SIG-M5 (cell line): ENCODE measurements at regions not wholly inside any gene's neighbourhood (a gene's known extent, or its start where the extent isn't known, plus 50 kb on each side); places are given as distances from the start of the nearest gene placed in this dataset.

Source experiments
- DNase-seq: peaks from one replicate; lab custom pipeline; 2025; lab: John Stamatoyannopoulos, UW

GRCh38 chr3:135310317-135310716, 515.3 kb downstream of the EPHB1 start:
- DNase-seq = no peak

DNA sequence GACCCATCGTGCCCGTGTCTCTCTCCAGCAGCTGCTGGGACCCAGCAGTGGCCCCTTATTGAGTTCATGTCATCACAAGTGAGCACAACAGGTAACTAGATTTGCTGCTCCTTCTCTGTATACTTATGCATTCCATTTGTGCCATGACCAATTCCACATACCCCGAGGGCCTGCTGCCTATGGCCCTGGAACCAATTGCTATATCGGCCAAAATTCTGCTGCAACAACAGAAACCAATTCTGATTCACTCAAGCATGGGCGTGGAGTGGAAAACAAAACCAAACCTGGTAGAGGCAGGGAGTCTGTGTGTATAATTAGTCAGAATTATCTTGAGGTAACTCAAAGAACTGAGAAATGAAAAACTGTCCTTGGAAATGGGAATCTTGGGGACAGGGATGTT, 516.6 kb downstream of the EPHB1 start:
- DNase-seq = no peak

- DNase-seq = no peak
Measured at GRCh38 chr3:135314237-135314636, 519.2 kb downstream of the EPHB1 start.

DNA sequence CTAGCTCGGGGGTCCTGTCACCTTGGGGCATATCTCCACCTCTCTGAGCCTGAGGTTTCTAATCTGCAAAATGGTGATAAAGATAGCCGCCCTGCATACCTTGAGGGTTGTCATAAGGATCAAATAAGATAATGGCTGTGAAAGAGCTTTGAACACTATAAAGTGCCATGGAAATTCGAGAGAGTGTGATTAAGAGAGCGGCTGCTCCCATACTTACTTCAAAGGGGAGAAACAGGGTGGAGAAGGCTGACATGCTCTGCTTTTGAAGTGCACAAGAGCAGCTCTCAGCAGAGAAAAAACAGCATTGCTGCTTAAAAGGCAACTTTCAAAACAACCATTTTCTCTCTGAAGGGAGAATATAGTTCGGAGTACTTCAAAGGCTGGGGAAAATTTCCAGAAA, 529.2 kb downstream of the EPHB1 start:
- no peak for DNase-seq

DNA sequence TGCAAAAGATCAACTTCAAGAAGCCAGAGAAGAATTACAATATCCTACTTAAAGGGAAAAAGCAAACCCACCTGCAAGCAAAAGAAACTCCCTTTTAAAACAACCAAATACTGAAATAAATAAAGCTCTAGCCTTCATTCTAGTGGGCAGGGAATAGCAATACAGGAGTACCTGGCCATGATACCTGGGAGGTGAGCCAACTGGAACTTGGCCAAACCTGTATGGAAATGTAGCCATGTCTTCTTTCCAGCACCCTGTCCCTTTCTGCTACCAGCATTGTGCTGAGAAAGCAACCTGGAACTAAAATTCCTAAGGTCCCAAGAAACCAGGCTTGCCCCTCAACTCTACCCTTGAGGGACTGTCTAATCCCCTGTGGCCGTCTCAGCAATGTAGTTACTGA, 530.0 kb downstream of the EPHB1 start:
- no peak for DNase-seq

DNA sequence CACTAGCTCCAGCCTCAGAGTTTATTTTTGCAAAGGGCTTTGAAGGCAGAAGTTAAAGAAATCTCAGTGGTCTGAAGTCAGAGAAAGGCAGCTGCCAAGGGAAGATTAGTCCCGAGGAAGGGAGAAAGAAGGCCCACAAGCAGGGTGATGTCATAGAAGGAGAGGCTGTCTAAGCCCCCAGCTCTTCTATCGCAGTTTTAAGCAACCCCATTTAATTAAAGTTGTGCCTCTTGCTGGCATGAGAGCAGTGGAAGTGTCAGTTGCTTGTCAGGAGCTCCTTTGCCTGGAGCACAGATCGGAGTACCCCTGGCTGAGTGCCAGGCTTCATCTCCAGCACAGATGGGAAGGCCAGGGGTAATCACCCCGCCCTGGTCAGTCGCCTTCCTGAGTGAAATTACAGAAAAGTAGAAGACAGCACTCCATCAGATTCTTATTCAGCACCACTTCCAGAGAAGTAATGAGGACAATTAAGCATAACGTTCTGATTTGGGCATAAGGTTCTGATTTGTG, 530.7 kb downstream of the EPHB1 start:
- no peak for DNase-seq

GRCh38 chr3:135326851-135327250, 531.8 kb downstream of the EPHB1 start:
- DNase-seq = no peak

GRCh38 chr3:135328036-135328435, 533.0 kb downstream of the EPHB1 start:
- no peak for DNase-seq

DNA sequence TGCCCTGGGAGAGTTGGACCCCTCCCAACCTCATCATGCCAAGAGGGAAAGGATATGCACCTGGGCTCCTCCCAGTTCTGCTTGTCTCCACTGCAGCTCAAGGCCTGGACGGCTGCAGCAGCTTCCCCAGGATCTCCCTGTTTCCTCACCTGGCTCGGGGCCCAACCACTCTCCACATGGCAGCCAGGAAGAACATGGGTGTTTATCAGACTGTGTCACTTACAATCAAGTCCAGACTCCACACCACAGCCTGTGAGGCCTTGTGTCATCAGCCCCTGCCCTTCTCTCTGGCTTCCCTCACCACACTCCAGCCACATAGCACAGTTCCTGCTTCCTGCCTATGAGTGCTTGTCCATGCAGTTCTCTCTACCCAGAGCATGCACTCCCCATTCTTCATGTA, 534.4 kb downstream of the EPHB1 start:
- DNase-seq = no peak

DNA sequence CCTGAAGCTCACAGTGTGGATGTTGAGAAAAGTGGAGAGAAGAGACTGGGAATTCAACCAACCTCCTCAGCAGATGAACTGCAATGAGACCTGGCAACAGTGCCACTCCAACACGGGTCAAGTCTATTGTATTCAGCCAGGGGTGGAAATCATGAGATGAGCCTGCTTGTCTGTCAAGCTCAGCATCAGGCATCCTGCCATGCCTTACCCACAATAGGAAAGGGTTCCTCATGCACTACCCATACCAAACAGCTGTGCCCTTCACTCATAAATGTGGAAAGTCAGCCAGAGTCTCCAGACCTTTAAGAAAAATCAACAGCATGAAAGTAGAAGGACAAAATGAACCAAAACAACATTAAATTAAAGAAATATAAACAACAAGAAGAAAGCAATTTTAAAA, 542.1 kb downstream of the EPHB1 start:
- DNase-seq = no peak

DNA sequence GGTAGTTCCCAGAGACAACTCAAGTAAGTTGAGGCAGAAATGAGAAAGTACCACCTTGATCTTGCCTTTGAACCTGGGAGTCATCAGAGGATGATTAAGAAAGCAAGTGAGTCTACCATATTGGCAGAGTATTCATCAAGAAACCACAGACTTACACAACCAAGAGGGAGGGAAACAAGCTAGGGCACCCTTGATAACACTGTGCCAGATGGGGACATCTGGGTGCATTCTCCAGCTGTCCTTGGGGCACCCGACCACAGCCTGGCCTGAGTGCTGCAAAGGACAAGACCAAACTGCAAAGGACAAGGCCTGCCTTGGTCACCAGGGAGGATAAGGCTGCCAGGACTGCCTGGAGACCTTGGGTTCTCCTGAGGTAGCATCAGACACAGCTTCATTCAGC, 553.6 kb downstream of the EPHB1 start:
- DNase-seq = no peak

DNA sequence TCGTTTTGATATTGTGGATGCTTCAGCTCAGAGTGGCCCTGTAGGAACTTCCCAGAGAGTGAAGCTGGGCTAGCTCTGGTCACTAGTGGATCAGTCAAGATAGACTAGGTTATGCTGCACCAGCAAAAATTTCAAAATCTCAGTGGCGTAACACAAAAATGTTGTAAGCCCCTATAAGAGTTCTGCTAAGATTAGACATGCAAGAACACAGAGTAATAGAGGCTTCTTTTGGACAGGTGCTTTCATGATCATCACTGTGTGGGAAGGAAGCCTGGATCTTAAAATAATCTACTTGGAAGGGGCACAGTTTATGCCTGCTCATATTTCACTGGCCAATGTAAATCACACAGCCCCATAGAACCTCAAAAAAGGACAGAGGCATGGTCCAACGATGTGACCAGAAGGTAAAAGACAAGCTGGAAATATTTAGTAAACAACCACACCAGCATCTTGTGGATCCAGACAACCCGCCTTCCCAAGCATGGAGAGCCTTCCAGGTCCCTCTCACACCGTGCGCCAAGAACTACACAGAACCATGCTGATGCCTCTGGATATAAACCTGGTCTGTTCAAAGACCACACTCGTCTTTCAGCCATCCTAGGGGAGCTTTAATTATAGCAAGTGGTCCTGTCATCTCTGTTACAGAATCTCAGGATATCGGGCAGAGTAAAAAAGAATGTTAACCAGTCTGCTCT, 554.3 kb downstream of the EPHB1 start:
- DNase-seq = no peak

GRCh38 chr3:135352213-135352612, 557.2 kb downstream of the EPHB1 start:
- no peak for DNase-seq

DNA sequence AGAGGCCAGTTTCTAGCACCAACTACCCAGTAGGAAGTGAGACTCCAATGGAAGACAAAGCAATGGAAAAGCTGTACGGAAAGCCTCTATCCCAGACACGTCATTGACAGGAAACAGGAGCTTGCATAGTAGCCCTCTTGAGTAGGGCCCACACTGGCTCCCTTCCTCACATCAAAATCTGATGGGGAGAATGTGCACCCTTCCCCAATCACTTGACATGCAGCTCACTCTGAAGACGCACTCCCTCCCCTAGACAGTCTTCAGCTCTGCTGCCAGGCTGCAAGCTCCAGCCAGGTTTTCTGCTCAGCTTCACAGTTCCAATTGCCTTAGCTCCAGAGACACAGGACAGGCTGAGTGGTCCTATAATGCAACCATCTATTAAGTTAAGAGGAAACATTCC, 567.8 kb downstream of the EPHB1 start:
- no peak for DNase-seq

DNA sequence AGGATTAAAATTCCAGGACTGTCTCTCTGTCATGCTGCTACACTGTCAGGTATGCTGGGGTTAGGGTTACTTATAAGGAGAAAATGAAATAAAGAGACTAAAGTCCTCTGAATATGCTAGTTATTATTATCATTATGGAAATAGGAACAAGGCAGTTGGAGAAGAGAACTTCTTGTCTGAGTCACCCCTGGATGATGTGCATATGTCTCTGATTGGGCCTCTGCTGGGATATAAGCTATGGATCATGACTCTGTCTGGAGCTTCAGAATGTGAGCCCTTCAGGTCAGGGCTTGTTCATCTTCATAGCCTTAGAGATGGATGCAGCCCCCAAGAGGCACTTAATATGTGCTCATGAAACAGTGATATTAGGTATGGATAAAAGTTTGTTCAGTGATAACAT, 569.6 kb downstream of the EPHB1 start:
- no peak for DNase-seq

DNA sequence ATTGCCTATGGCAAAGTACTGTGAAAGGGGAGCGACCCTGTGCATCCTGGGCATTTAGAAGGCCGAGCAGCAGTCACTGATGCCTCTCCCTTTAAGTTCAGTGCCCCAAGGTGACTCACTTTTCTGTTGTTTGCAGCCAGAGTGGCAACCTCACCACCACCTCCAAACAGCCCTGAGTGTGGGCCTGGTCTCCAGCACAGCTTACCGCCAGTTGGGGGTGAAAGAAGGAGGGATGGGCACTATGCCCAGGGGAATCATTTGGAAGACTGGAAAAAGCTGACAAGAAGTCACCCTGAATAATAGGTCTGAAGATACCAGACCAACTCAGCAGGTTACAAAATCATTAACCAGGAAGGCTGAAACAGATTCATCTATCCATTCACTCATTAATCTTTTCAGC, 571.8 kb downstream of the EPHB1 start:
- no peak for DNase-seq

- no peak for DNase-seq
Measured at GRCh38 chr3:135368316-135368715, 573.3 kb downstream of the EPHB1 start.

DNA sequence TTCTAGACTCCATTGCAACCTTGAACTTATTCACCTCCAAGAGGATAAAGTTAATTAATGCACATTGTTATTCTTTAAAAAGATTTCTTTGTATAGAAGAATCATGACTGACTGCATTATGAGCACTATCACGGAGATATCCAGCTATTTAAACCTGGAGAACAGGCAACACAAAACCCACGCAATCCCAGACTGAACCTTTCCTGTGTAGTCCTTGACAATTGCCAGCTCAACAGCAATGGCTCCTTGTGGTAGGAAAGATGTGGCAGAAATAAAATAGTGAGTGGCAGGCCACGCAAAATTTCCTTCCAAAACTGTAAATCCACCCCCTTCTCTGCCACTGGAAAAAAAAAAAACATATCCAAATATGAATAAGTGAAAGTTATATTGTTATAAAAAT, 573.7 kb downstream of the EPHB1 start:
- DNase-seq = no peak

DNA sequence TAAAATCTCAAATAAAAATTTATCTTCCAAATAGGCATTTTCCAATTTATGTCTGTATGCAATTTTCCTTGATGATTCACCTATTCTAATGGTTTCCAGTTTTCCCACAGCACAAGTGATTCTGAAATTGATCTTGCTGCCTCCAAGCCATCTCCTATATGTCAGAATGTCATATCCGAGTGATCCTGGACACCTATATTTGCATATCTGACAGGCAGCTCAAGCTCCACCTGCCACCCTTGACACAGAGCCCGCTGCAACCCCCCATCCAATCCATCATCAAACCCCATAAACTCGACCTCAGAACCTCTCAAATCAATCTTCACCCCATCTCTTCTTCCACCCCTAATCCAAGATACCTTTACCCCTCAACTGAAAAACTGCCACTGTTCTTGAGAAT, 579.5 kb downstream of the EPHB1 start:
- no peak for DNase-seq

DNA sequence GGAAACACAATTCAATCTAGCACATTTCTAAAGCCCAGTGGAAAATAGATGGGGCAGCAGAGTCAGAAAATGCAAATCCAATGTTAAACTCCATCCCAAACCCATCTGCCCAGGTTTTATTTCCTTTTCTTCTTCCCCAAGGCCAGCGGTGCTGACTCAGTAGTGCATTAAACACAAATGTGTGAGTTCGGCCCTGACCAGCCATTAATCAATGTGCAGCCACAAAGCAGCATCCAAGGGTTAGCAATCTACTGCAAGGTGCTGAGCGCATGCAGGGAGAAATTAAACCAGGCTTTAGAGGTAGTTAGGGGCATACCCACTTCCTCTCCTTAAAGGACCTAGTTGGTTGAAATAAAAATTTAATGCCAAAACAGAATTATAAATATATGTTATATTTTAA, 583.3 kb upstream of the PPP2R3A start:
- no peak for DNase-seq

DNA sequence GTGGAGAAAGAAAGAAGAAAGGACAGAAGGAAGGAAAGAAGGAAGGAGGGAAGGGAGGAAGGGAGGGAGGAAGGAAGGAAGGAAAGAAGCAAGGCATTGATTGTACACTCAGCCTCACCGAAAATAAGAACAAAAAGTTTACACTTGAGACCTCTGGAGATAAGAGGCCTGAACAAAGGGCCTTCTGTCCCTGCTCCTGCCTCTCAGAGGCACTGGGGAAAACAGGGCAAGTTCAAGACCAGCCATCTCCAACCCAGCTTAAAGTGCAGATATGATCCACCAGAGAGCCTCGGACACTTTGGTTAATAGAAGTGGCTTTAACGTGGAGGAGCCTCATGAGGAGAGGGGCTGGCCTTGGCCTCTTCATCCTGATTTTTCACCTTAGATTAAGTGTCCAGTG, 582.9 kb upstream of the PPP2R3A start:
- DNase-seq = no peak

GRCh38 chr3:135383301-135383700, 582.2 kb upstream of the PPP2R3A start:
- DNase-seq = no peak

- DNase-seq = no peak
Measured at GRCh38 chr3:135392151-135392550, 573.4 kb upstream of the PPP2R3A start.

- no peak for DNase-seq
Measured at GRCh38 chr3:135393159-135393558, 572.4 kb upstream of the PPP2R3A start.
